ENCODE measurements at regions not wholly inside any gene's neighbourhood (a gene's known extent, or its start where the extent isn't known, plus 50 kb on each side); places are given as distances from the start of the nearest gene placed in this dataset.

GRCh38 chr21:34215501-34215900, 142.1 kb downstream of the MRPS6 start:
- TF ChIP-seq CTCF (IDR thresholded peaks at IDR 0.05; ENCODE audit: poor library complexity) = no peak
- TF ChIP-seq EZH2phosphoT487 (IDR thresholded peaks at IDR 0.05; ENCODE audit: low read depth, severe bottlenecking, unreplicated experiment) = no peak

Data from hepatocyte (in vitro differentiated cells).